ENCODE measurements at regions not wholly inside any gene's neighbourhood (a gene's known extent, or its start where the extent isn't known, plus 50 kb on each side); places are given as distances from the start of the nearest gene placed in this dataset.

DNA sequence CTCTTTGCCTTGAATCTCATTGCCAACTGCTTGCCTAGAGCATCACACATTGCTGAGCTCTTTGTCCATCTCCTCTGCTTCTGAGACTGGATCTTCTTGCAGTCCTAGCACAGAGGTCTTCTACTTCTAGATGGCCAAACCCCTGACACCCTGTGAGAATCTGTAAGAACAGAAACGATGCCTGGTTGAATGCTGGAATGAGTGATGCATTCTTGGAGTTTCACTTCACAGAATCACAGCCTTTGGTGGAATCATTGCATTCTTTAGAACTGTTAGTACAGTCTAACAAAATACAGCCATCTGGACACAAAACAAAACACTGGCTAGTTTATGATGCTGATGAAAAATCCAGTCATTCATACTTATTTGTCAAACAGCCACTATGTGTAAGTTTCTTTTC is 141.7 kb upstream of the ITGB1 start:
- TF ChIP-seq, protein P1, sequence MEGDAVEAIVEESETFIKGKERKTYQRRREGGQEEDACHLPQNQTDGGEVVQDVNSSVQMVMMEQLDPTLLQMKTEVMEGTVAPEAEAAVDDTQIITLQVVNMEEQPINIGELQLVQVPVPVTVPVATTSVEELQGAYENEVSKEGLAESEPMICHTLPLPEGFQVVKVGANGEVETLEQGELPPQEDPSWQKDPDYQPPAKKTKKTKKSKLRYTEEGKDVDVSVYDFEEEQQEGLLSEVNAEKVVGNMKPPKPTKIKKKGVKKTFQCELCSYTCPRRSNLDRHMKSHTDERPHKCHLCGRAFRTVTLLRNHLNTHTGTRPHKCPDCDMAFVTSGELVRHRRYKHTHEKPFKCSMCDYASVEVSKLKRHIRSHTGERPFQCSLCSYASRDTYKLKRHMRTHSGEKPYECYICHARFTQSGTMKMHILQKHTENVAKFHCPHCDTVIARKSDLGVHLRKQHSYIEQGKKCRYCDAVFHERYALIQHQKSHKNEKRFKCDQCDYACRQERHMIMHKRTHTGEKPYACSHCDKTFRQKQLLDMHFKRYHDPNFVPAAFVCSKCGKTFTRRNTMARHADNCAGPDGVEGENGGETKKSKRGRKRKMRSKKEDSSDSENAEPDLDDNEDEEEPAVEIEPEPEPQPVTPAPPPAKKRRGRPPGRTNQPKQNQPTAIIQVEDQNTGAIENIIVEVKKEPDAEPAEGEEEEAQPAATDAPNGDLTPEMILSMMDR (IDR thresholded peaks at IDR 0.05; ENCODE audit: control extremely low read depth in 1 of 3, insufficient read depth in 1 of 3, low read depth in 1 of 3, low read length in 3 of 3) = no peak
- TF ChIP-seq BCL11A (IDR thresholded peaks at IDR 0.05; ENCODE audit: low read depth in 2 of 2, low read length in 2 of 2) (no peak), POLR2A (IDR thresholded peaks at IDR 0.05; ENCODE audit: control extremely low read depth in 1 of 2, low read depth in 2 of 2, low read length in 2 of 2) (no peak), TBP (IDR thresholded peaks at IDR 0.05; ENCODE audit: low read depth, low read length) (no peak)

Data from H1 (cell line).